Pancreas (tissue), 10 donors: ENCODE measurements at regions not wholly inside any gene's neighbourhood (a gene's known extent, or its start where the extent isn't known, plus 50 kb on each side); places are given as distances from the start of the nearest gene placed in this dataset.
"Not testable (repeated sequence)": the region's sequence is repeated elsewhere in the genome, so short reads cannot be mapped to it uniquely, and the experiment has no call there.

Experiments
- ATAC-seq, 4 donors: fragments of 200-7000 bp; cut with Tn5 transposase; one replicate each; pipeline versions ENCODE4 v1.8.0 to v1.9.1; 2020; ENCODE audit warnings: mild to moderate bottlenecking in 4 of 4, moderate library complexity in 4 of 4
- DNase-seq, 6 donors: peaks; one replicate each; pipeline ENCODE4 v3.0.0-alpha.2; 2020
- FAIRE-seq: peaks from 2 replicates; lab custom pipeline; 2012; peaks lifted over from hg19 to GRCh38; lab: Jason Lieb, UNC
- H3K27ac ChIP-seq, 4 donors: fragments of 200-600 bp; sonication (generic); 1 replicate in 3 of 4; 2 replicates in 1 of 4; pipeline versions ENCODE4 v1.5.0 to v1.8.0; 2020
- H3K27me3 ChIP-seq, 4 donors: fragments of 200-600 bp; one replicate each; pipeline ENCODE4 v1.8.0; 2021
- H3K36me3 ChIP-seq, 3 donors: fragments of 200-600 bp; sonication (generic) in 1 of 3; one replicate each; pipeline versions ENCODE4 v1.5.0 to v1.8.0; 2020 to 2021
- H3K4me1 ChIP-seq, 3 donors: fragments of 200-600 bp; one replicate each; pipeline ENCODE4 v1.8.0; 2021
- H3K4me3 ChIP-seq, 4 donors: fragments of 200-600 bp; sonication (generic) in 2 of 4; one replicate each; pipeline versions ENCODE4 v1.5.0 to v1.8.0; 2020 to 2021
- H3K9me3 ChIP-seq, 4 donors: fragments of 200-600 bp; one replicate each; pipeline ENCODE4 v1.8.0; 2021
- CTCF ChIP-seq, 4 donors: fragments of 200-600 bp; sonication (generic) in 3 of 4; IDR thresholded peaks; one replicate each; pipeline versions ENCODE4 v1.5.0 to v1.8.0; 2021; ENCODE audit warnings: antibody characterized with exemption in 4 of 4
- WGBS, 2 donors: extraction: QIAGEN DNeasy Blood & Tissue Kit; methylation state at CpG; one replicate each; pipeline ENCODE4 v1.1.7; 2013; 5-methylcytosine and 5-hydroxymethylcytosine counted together
- intact Hi-C, 3 donors: fragments of 100-400 bp; cut with DNase I; formaldehyde crosslinking; loops; one replicate each; pipeline versions ENCODE4 v1.11.1 to v1.14.2; 2022
- donor health status: healthy with polysubstance abuse.
- donor health status: DM: no; HTN: no; CAD: no; lungs with moderate emphysema.
- donor health status: DM: no; HTN: no; CAD: no.
- donor health status: control.
- donor health status: control.
- donor health status: Bipolar disorder and iron deficiency.
- donor health status: DM: yes; HTN: yes; CAD: no.
- donor health status: DM: no; HTN: no; CAD: no.
- donor health status: DM: no; HTN: no; CAD: no.
- donor health status: DM: yes; HTN: yes; CAD: no.

DNA sequence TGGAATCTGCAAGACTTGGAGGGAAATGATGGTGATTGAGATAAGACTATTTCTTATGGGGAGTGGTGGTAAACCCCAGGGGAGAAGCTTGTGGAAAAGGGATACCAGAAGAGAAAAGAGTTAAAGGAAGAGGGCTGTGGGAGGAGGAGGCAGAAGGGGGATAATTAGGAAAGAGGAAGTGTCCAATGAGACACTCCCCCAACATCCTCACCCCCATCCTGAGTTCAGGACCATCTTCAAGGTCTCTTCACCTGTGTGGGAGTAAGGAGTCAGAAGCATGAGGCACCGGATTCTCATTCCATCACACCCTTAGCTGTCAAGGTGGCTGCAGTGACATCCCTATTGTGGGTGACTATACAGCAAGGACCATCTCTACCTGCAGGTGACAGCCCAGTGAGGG, 106.6 kb upstream of the POC5 start:
- Histone ChIP-seq H3K9me3 (no peaks in the 10 kb centered on the region), H3K36me3 (no peaks in the 10 kb centered on the region), H3K27ac (no peak overlapping the region), H3K4me3 (no peak overlapping the region), H3K27me3 (no peaks in the 10 kb centered on the region), H3K4me1 (peaks cover 0 to 8% (median 0%) of the 10 kb centered on the region in 3 donors)
- no peak for TF ChIP-seq CTCF (IDR thresholded peaks at IDR 0.05)
- 60 to 83% methylated on average over 1 of the region's 1 CpG for WGBS, 2 donors
- DNase-seq (no peak), FAIRE-seq (no peak), ATAC-seq (no peak)
- intact Hi-C loops: no loop called here

DNA sequence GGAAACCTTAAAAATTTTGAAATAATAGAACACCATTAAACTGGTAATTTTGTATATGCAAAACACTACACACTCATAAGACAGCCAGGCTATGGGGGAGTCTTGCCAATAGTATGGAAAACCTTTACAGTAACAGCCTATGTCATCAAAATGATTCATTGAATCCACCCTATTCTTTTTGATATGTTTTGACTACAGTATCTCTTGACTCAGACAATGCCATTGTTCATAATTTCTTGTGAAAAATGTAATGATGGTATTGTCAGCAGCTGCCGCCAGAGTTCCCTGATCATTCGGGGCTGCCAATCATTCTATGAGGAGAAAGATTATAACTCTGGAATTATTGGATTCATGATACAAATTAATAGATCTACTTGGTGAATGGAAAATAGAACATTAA, 101.4 kb upstream of the POC5 start:
- H3K4me3 ChIP-seq: no peak overlapping the region
- no peaks in the 10 kb centered on the region for H3K36me3 ChIP-seq
- intact Hi-C loops: no loop called here
- ATAC-seq: no peak
- H3K27ac ChIP-seq: no peak overlapping the region
- no peaks in the 10 kb centered on the region for H3K4me1 ChIP-seq
- no peaks in the 10 kb centered on the region for H3K27me3 ChIP-seq
- TF ChIP-seq CTCF (IDR thresholded peaks at IDR 0.05): no peak
- FAIRE-seq: no peak
- no peak for DNase-seq
- no peaks in the 10 kb centered on the region for H3K9me3 ChIP-seq
- 89 to 91% methylated on average over 2 of the region's 2 CpGs for WGBS, 2 donors

GRCh38 chr5:75799695-75800094, 82.5 kb upstream of the POC5 start:
- DNase-seq, H3K4me1 ChIP-seq, FAIRE-seq, H3K4me3 ChIP-seq, H3K27me3 ChIP-seq, H3K27ac ChIP-seq, H3K9me3 ChIP-seq, ATAC-seq, intact Hi-C loops, H3K36me3 ChIP-seq: not testable (repeated sequence)
- 57 to 71% methylated on average over 6 of the region's 6 CpGs for WGBS, 2 donors

DNA sequence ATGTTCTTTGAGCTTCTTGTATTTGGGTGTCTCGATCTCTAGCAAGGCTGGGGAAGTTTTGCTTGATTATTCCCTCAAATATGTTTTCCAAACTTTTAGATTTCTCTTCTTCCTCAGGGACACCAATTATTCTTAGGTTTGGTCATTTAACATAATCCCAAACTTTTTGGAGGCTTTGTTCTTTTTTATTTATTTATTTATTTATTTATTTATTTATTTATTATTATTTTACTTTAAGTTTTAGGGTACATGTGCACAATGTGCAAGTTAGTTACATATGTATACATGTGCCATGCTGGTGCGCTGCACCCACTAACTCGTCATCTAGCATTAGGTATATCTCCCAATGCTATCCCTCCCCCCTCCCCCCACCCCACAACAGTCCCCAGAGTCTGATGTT, 52.1 kb upstream of the POC5 start:
- H3K27ac ChIP-seq, DNase-seq, FAIRE-seq, ATAC-seq, H3K27me3 ChIP-seq, intact Hi-C loops, H3K9me3 ChIP-seq, H3K4me3 ChIP-seq, H3K4me1 ChIP-seq, H3K36me3 ChIP-seq: not testable (repeated sequence)
- whole genome bisulfite sequencing, 2 donors: 47 to 74% methylated on average over 1 of the region's 3 CpGs
